Astrocyte (in vitro differentiated cells and primary cell): ENCODE measurements at regions not wholly inside any gene's neighbourhood (a gene's known extent, or its start where the extent isn't known, plus 50 kb on each side); places are given as distances from the start of the nearest gene placed in this dataset.

ENCODE experiments used
- DNase-seq: peaks from one replicate; pipeline ENCODE4 v3.0.0-alpha.2; 2010; ENCODE audit warnings: low read depth
- FAIRE-seq: peaks from 2 replicates; lab custom pipeline; 2011; peaks lifted over from hg19 to GRCh38; lab: Jason Lieb, UNC
- H2AFZ ChIP-seq: 2 replicates; pipeline ENCODE4 v1.6.0; 2012; ENCODE audit warnings: low read depth, low read length, inconsistent platforms
- H3K27ac ChIP-seq: 2 replicates; pipeline ENCODE4 v1.5.1; 2011; ENCODE audit warnings: low read depth, low read length, inconsistent platforms
- H3K27me3 ChIP-seq: 2 replicates; pipeline ENCODE4 v1.6.0; 2011; ENCODE audit warnings: low read length, inconsistent platforms; ENCODE audit not compliant: insufficient read depth
- H3K36me3 ChIP-seq: 2 replicates; pipeline ENCODE4 v1.5.1; 2011; ENCODE audit warnings: low read length, inconsistent platforms; ENCODE audit not compliant: insufficient read depth
- H3K4me1 ChIP-seq: 2 replicates; pipeline ENCODE4 v1.5.1; 2011; ENCODE audit warnings: low read length, inconsistent platforms; ENCODE audit not compliant: insufficient read depth
- H3K4me2 ChIP-seq: 2 replicates; pipeline ENCODE4 v1.6.0; 2012; ENCODE audit warnings: low read length, inconsistent platforms
- H3K4me3 ChIP-seq: 2 replicates; pipeline ENCODE4 v1.5.1; 2011; ENCODE audit warnings: low read depth, mild to moderate bottlenecking, low read length, inconsistent platforms; ENCODE audit not compliant: insufficient read depth
- H3K79me2 ChIP-seq: 2 replicates; pipeline ENCODE4 v1.6.0; 2012; ENCODE audit warnings: mild to moderate bottlenecking, low read length, inconsistent platforms; ENCODE audit not compliant: insufficient read depth
- H3K9ac ChIP-seq: 2 replicates; pipeline ENCODE4 v1.6.0; 2012; ENCODE audit warnings: mild to moderate bottlenecking, low read length, inconsistent platforms
- H3K9me3 ChIP-seq: 2 replicates; pipeline ENCODE4 v1.5.1; 2012; ENCODE audit warnings: low read depth, mild to moderate bottlenecking, low read length, inconsistent platforms; ENCODE audit not compliant: insufficient read depth
- H4K20me1 ChIP-seq: 2 replicates; pipeline ENCODE4 v1.6.0; 2012; ENCODE audit warnings: low read length, inconsistent platforms; ENCODE audit not compliant: insufficient read depth
- H3K27ac Mint-ChIP-seq: one replicate; pipeline ENCODE4 v1.8.0; 2021; ENCODE audit warnings: mild to moderate bottlenecking, mixed read lengths; ENCODE audit not compliant: unreplicated experiment
- H3K27me3 Mint-ChIP-seq: one replicate; pipeline ENCODE4 v1.8.0; 2021; ENCODE audit warnings: low read depth, mixed read lengths; ENCODE audit not compliant: unreplicated experiment
- H3K36me3 Mint-ChIP-seq: one replicate; pipeline ENCODE4 v1.8.0; 2021; ENCODE audit warnings: low read depth, mixed read lengths; ENCODE audit not compliant: unreplicated experiment
- H3K4me1 Mint-ChIP-seq: one replicate; pipeline ENCODE4 v1.8.0; 2021; ENCODE audit warnings: low read depth, mixed read lengths; ENCODE audit not compliant: unreplicated experiment
- H3K4me3 Mint-ChIP-seq: one replicate; pipeline ENCODE4 v1.8.0; 2021; ENCODE audit warnings: mild to moderate bottlenecking, moderate library complexity, mixed read lengths; ENCODE audit not compliant: unreplicated experiment
- H3K9me3 Mint-ChIP-seq: one replicate; pipeline ENCODE4 v1.8.0; 2021; ENCODE audit warnings: mild to moderate bottlenecking, mixed read lengths; ENCODE audit not compliant: unreplicated experiment
- CTCF ChIP-seq: IDR thresholded peaks from 2 replicates; pipeline ENCODE4 v1.5.1; 2011; ENCODE audit warnings: low read depth, mild to moderate bottlenecking, inconsistent platforms, low read length, moderate library complexity; ENCODE audit not compliant: insufficient read depth
- EZH2 ChIP-seq: IDR thresholded peaks from 2 replicates; pipeline ENCODE4 v1.6.1; 2012; ENCODE audit warnings: mild to moderate bottlenecking, low read length, inconsistent platforms; ENCODE audit not compliant: insufficient read depth

- Histone ChIP-seq H3K4me3 (no peak overlapping the region), H3K9me3 (no peaks in the 10 kb centered on the region), H3K36me3 (no peaks in the 10 kb centered on the region), H3K4me1 (no peaks in the 10 kb centered on the region), H3K27me3 (peaks cover 52% of the 10 kb centered on the region), H4K20me1 (no peaks in the 10 kb centered on the region), H3K27ac (no peak overlapping the region), H2AFZ (no peak overlapping the region), H3K4me2 (no peak overlapping the region), H3K9ac (no peak overlapping the region), H3K79me2 (no peaks in the 10 kb centered on the region)
- H3K9me3 Mint-ChIP-seq: peaks cover 5% of the 10 kb centered on the region
- no peak for FAIRE-seq
- DNase-seq: no peak
- TF ChIP-seq EZH2 (no peak), CTCF (no peak)
- H3K27me3 Mint-ChIP-seq: peaks cover 71% of the 10 kb centered on the region
- H3K36me3 Mint-ChIP-seq: no peaks in the 10 kb centered on the region
- H3K27ac Mint-ChIP-seq: no peak overlapping the region
- H3K4me1 Mint-ChIP-seq: no peaks in the 10 kb centered on the region
- no peak overlapping the region for H3K4me3 Mint-ChIP-seq
These were observed 327.5 kb downstream of the UACA start for GRCh38 chr15:70435872-70436271.

- no peaks in the 10 kb centered on the region for H3K36me3 ChIP-seq
- Mint-ChIP-seq H3K9me3 (peaks cover 3% of the 10 kb centered on the region), H3K27ac (no peak overlapping the region), H3K4me1 (no peaks in the 10 kb centered on the region), H3K4me3 (no peak overlapping the region), H3K36me3 (no peaks in the 10 kb centered on the region), H3K27me3 (peaks cover 66% of the 10 kb centered on the region)
- no peak overlapping the region for H3K27ac ChIP-seq
- H3K9ac ChIP-seq: no peak overlapping the region
- peaks cover 47% of the 10 kb centered on the region for H3K27me3 ChIP-seq
- no peak overlapping the region for H3K4me2 ChIP-seq
- no peaks in the 10 kb centered on the region for H3K4me1 ChIP-seq
- FAIRE-seq (no peak), DNase-seq (no peak)
- no peaks in the 10 kb centered on the region for H3K9me3 ChIP-seq
- no peak overlapping the region for H2AFZ ChIP-seq
- H4K20me1 ChIP-seq: no peaks in the 10 kb centered on the region
- TF ChIP-seq CTCF (no peak), EZH2 (no peak)
- no peaks in the 10 kb centered on the region for H3K79me2 ChIP-seq
- H3K4me3 ChIP-seq: no peak overlapping the region
These were observed 328.0 kb downstream of the UACA start for GRCh38 chr15:70435369-70435768.

GRCh38 chr15:70433586-70434324, 329.6 kb downstream of the UACA start:
- Histone ChIP-seq H3K79me2 (no peaks in the 10 kb centered on the region), H3K4me3 (no peak overlapping the region), H3K9ac (no peak overlapping the region), H3K9me3 (peaks cover 3% of the 10 kb centered on the region), H3K27ac (no peak overlapping the region), H3K4me1 (no peaks in the 10 kb centered on the region), H3K4me2 (no peak overlapping the region), H2AFZ (no peak overlapping the region), H3K27me3 (peaks cover 40% of the 10 kb centered on the region), H4K20me1 (no peaks in the 10 kb centered on the region), H3K36me3 (no peaks in the 10 kb centered on the region)
- Mint-ChIP-seq H3K4me3 (no peak overlapping the region), H3K36me3 (no peaks in the 10 kb centered on the region), H3K27ac (no peak overlapping the region), H3K4me1 (no peaks in the 10 kb centered on the region), H3K27me3 (peaks cover 62% of the 10 kb centered on the region), H3K9me3 (peaks cover 3% of the 10 kb centered on the region)
- FAIRE-seq: no peak
- TF ChIP-seq EZH2: no peak
- TF ChIP-seq CTCF: no peak
- DNase-seq: no peak
